Liver (tissue), 3 donors: ENCODE measurements at regions not wholly inside any gene's neighbourhood (a gene's known extent, or its start where the extent isn't known, plus 50 kb on each side); places are given as distances from the start of the nearest gene placed in this dataset.

Source experiments
- ATF3 ChIP-seq: IDR thresholded peaks from 2 replicates; pipeline ENCODE4 v1.6.1; 2016; ENCODE audit warnings: antibody characterized with exemption
- CTCF ChIP-seq: fragments of 150-350 bp; IDR thresholded peaks from 2 replicates; pipeline ENCODE4 v1.5.1; 2017; ENCODE audit warnings: improper control_type of control experiment, low read depth, low read length; ENCODE audit not compliant: missing input control
- EGR1 ChIP-seq, 2 donors: IDR thresholded peaks; 2 replicates each; pipeline ENCODE4 v1.6.1; 2016 to 2018; ENCODE audit warnings: antibody characterized with exemption in 2 of 2, low read depth in 2 of 2
- GABPA ChIP-seq, 2 donors: IDR thresholded peaks in 1 of 2; conservative IDR thresholded peaks in 1 of 2; 2 replicates each; pipeline ENCODE4 v1.6.1; 2016; ENCODE audit warnings: antibody characterized with exemption in 2 of 2, mild to moderate bottlenecking in 1 of 2, moderate library complexity in 1 of 2
- JUND ChIP-seq, 2 donors: IDR thresholded peaks; 2 replicates each; pipeline ENCODE4 v1.6.1; 2016; ENCODE audit warnings: antibody characterized with exemption in 2 of 2
- MAX ChIP-seq: IDR thresholded peaks from 2 replicates; pipeline ENCODE4 v1.6.1; 2016; ENCODE audit warnings: antibody characterized with exemption
- NR2F2 ChIP-seq: IDR thresholded peaks from 2 replicates; pipeline ENCODE4 v1.6.1; 2016; ENCODE audit warnings: antibody characterized with exemption
- RAD21 ChIP-seq, 2 donors: IDR thresholded peaks; 2 replicates each; pipeline ENCODE4 v1.6.1; 2016; ENCODE audit warnings: antibody characterized with exemption in 2 of 2, mild to moderate bottlenecking in 2 of 2
- REST ChIP-seq: IDR thresholded peaks from 2 replicates; pipeline ENCODE4 v1.6.1; 2016; ENCODE audit warnings: antibody characterized with exemption, mild to moderate bottlenecking
- RXRA ChIP-seq, 2 donors: IDR thresholded peaks; 2 replicates each; pipeline ENCODE4 v1.6.1; 2017 to 2018; ENCODE audit warnings: antibody characterized with exemption in 2 of 2, mild to moderate bottlenecking in 1 of 2
- TAF1 ChIP-seq: conservative IDR thresholded peaks from 2 replicates; pipeline ENCODE4 v1.6.1; 2016; ENCODE audit warnings: antibody characterized with exemption, mild to moderate bottlenecking
- donor health status: healthy.
- donor health status: healthy.

GRCh38 chr16:62638964-62639870, 603.0 kb upstream of the CDH8 start:
- TF ChIP-seq REST (no peak), CTCF (no peak), GABPA (IDR thresholded peaks at IDR 0.05 in 1 of 2, conservative IDR thresholded peaks at IDR 0.05 in 1 of 2) (no peak), RAD21 (IDR thresholded peaks at IDR 0.05) (no peak), MAX (no peak), ATF3 (no peak), JUND (IDR thresholded peaks at IDR 0.05) (no peak), NR2F2 (no peak), RXRA (IDR thresholded peaks at IDR 0.05) (no peak), TAF1 (no peak), EGR1 (IDR thresholded peaks at IDR 0.05; ENCODE audit: low read depth in 2 of 2) (no peak)
